Mesenchymal stem cell (in vitro differentiated cells and primary cell): ENCODE measurements at regions not wholly inside any gene's neighbourhood (a gene's known extent, or its start where the extent isn't known, plus 50 kb on each side); places are given as distances from the start of the nearest gene placed in this dataset.

Source experiments
- DNase-seq: peaks from one replicate; pipeline ENCODE4 v3.0.0-alpha.2; 2013
- H2AFZ ChIP-seq: one replicate; pipeline ENCODE4 v1.6.1; 2013; ENCODE audit warnings: low read depth, mild to moderate bottlenecking, control low read depth, inconsistent platforms, low read length, moderate library complexity
- H2AK5ac ChIP-seq: 2 replicates; pipeline ENCODE4 v1.6.1; 2013; ENCODE audit warnings: low read length, moderate library complexity, mild to moderate bottlenecking, inconsistent platforms; ENCODE audit not compliant: severe bottlenecking
- H2BK120ac ChIP-seq: one replicate; pipeline ENCODE4 v1.6.1; 2013; ENCODE audit warnings: low read depth, mild to moderate bottlenecking, inconsistent platforms, low read length, moderate library complexity
- H2BK12ac ChIP-seq, 2 experiments: one replicate each; pipeline ENCODE4 v1.6.1; 2013; ENCODE audit warnings: inconsistent platforms in 2 of 2, low read length in 2 of 2, mild to moderate bottlenecking in 2 of 2, moderate library complexity in 2 of 2, control low read depth in 1 of 2
- H2BK15ac ChIP-seq: one replicate; pipeline ENCODE4 v1.6.1; 2013; ENCODE audit warnings: mild to moderate bottlenecking, low read depth, inconsistent platforms; ENCODE audit not compliant: poor library complexity, severe bottlenecking
- H2BK5ac ChIP-seq: 2 replicates; pipeline ENCODE4 v1.6.1; 2013; ENCODE audit warnings: low read depth, mild to moderate bottlenecking, low read length, control low read depth, inconsistent platforms; ENCODE audit not compliant: poor library complexity, severe bottlenecking
- H3K14ac ChIP-seq, 2 experiments: one replicate each; pipeline ENCODE4 v1.6.1; 2013; ENCODE audit warnings: inconsistent platforms in 2 of 2, low read length in 2 of 2, control low read depth in 1 of 2, mild to moderate bottlenecking in 1 of 2, moderate library complexity in 1 of 2
- H3K18ac ChIP-seq, 2 experiments: one replicate each; pipeline ENCODE4 v1.6.1; 2013; ENCODE audit warnings: inconsistent platforms in 2 of 2, low read length in 2 of 2, control low read depth in 1 of 2, low read depth in 1 of 2, mild to moderate bottlenecking in 1 of 2
- H3K23ac ChIP-seq, 2 experiments: one replicate each; pipeline ENCODE4 v1.6.1; 2013; ENCODE audit warnings: inconsistent platforms in 2 of 2, low read length in 2 of 2, mild to moderate bottlenecking in 2 of 2, moderate library complexity in 2 of 2, control low read depth in 1 of 2
- H3K27ac ChIP-seq: 2 replicates; pipeline ENCODE4 v1.5.1; 2013; ENCODE audit warnings: mild to moderate bottlenecking, moderate library complexity, low read length, control low read depth, inconsistent platforms; ENCODE audit not compliant: poor library complexity, severe bottlenecking
- H3K27me3 ChIP-seq, 2 experiments: 2 replicates each; pipeline versions ENCODE4 v1.6.1 to v1.7.0; 2013; ENCODE audit warnings: low read length in 2 of 2, mild to moderate bottlenecking in 2 of 2, moderate library complexity in 2 of 2, control low read depth in 1 of 2, inconsistent platforms in 1 of 2; ENCODE audit not compliant: control insufficient read depth in 1 of 2, insufficient read depth in 1 of 2
- H3K36me3 ChIP-seq, 2 experiments: 2 replicates each; pipeline versions ENCODE4 v1.6.1 to v1.7.0; 2013; ENCODE audit warnings: low read length in 2 of 2, control low read depth in 1 of 2, inconsistent platforms in 1 of 2, low read depth in 1 of 2, mild to moderate bottlenecking in 1 of 2; ENCODE audit not compliant: insufficient read depth in 2 of 2, control insufficient read depth in 1 of 2
- H3K4ac ChIP-seq, 2 experiments: one replicate each; pipeline ENCODE4 v1.6.1; 2013; ENCODE audit warnings: inconsistent platforms in 2 of 2, low read length in 2 of 2, mild to moderate bottlenecking in 2 of 2, moderate library complexity in 2 of 2, control low read depth in 1 of 2, low read depth in 1 of 2
- H3K4me1 ChIP-seq: 2 replicates; pipeline ENCODE4 v1.6.1; 2013; ENCODE audit warnings: low read depth, low read length, control low read depth; ENCODE audit not compliant: control insufficient read depth, insufficient read depth
- H3K4me2 ChIP-seq: 2 replicates; pipeline ENCODE4 v1.6.1; 2013; ENCODE audit warnings: low read length, mild to moderate bottlenecking, inconsistent platforms; ENCODE audit not compliant: poor library complexity, severe bottlenecking
- H3K4me3 ChIP-seq, 2 experiments: 2 replicates each; pipeline versions ENCODE4 v1.5.1 to v1.7.0; 2013; ENCODE audit warnings: low read length in 2 of 2, mild to moderate bottlenecking in 2 of 2, control low read depth in 1 of 2, low read depth in 1 of 2; ENCODE audit not compliant: insufficient read depth in 1 of 2
- H3K79me1 ChIP-seq: replicated peaks from 2 replicates; pipeline ENCODE4 v1.6.1; 2013; ENCODE audit warnings: mild to moderate bottlenecking, control low read depth, low read length, inconsistent platforms; ENCODE audit not compliant: poor library complexity, severe bottlenecking
- H3K9ac ChIP-seq: 2 replicates; pipeline ENCODE4 v1.7.0; 2013; ENCODE audit warnings: mild to moderate bottlenecking, low read length, moderate library complexity
- H3K9me3 ChIP-seq: 2 replicates; pipeline ENCODE4 v1.7.0; 2013; ENCODE audit warnings: mild to moderate bottlenecking, low read length; ENCODE audit not compliant: control insufficient read depth
- H4K8ac ChIP-seq: one replicate; pipeline ENCODE4 v1.6.1; 2013; ENCODE audit warnings: inconsistent platforms, mild to moderate bottlenecking, low read length, moderate library complexity
- H4K91ac ChIP-seq: one replicate; pipeline ENCODE4 v1.6.1; 2013; ENCODE audit warnings: mild to moderate bottlenecking, low read length, inconsistent platforms
- WGBS: methylation state at CpG from one replicate; pipeline ENCODE4 v1.1.7; 2013; ENCODE audit warnings: mixed read lengths; 5-methylcytosine and 5-hydroxymethylcytosine counted together

DNA sequence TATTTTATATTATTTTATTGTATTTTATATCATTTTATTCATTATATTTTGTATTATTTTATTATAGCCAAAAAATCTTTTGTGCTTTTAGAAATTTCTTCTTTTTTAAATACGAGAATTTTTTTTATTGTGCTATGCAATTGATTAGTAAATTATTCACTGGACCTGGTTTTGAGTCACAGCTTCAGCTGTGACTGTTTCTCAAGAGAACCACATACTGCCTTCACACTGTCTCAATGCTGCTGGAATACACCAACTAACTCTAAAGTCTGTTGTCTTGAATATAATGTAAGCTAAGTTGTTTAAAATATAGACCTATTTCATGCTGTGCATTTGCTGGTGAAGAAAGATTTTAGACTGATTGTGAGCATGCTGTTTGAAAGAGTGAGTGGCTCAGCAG lies 423.6 kb downstream of the NDFIP2 start:
- H3K36me3 ChIP-seq, result no peaks in the 10 kb centered on the region
- peak; percentile 29 for DNase-seq
- H3K79me1 ChIP-seq, result no peaks in the 10 kb centered on the region
- H3K4ac ChIP-seq, result no peak overlapping the region
- no peak overlapping the region for H4K91ac ChIP-seq
- H3K9me3 ChIP-seq, result no peaks in the 10 kb centered on the region
- H3K23ac ChIP-seq, result no peak overlapping the region
- H2BK12ac ChIP-seq, result no peak overlapping the region
- no peaks in the 10 kb centered on the region for H3K27me3 ChIP-seq
- H4K8ac ChIP-seq, result no peak overlapping the region
- H2AK5ac ChIP-seq, result no peak overlapping the region
- H3K4me1 ChIP-seq, result no peaks in the 10 kb centered on the region
- no peak overlapping the region for H3K14ac ChIP-seq
- no peak overlapping the region for H3K4me3 ChIP-seq
- H2BK15ac ChIP-seq, result no peak overlapping the region
- no peak overlapping the region for H2BK120ac ChIP-seq
- no peak overlapping the region for H2BK5ac ChIP-seq
- H3K4me2 ChIP-seq, result no peak overlapping the region
- whole genome bisulfite sequencing, result no CpG with 5 or more reads among the region's 1 CpG
- no peak overlapping the region for H2AFZ ChIP-seq
- H3K18ac ChIP-seq, result no peak overlapping the region
- H3K9ac ChIP-seq, result no peak overlapping the region
- no peak overlapping the region for H3K27ac ChIP-seq

DNA sequence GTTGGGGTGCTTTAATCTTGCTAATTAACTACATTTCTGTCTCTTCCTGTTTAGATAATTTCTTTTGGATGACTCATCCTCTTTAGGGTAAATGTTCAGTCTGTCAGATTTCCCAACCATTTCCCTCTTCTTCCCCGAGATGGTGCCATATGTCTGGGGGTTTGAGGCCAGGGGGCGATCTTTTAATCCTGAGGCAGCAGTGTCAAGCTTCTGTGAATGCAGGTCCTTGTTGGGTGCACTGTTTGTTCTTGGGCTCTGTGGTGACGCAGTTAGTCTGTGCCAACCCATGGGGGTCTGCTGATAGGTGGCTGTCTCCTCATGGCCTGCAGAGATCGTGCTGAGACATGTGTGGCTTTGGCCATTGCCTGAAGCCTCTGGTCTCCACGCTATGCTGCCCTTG lies 420.4 kb downstream of the NDFIP2 start:
- Histone ChIP-seq H3K36me3 (no peaks in the 10 kb centered on the region), H2BK12ac (peak overlapping the region; percentile 2 to 99), H3K4me1 (peaks cover 3% of the 10 kb centered on the region), H3K27ac (no peak overlapping the region), H3K14ac (no peak overlapping the region), H2BK120ac (peak overlapping the region; percentile 56), H3K27me3 (no peaks in the 10 kb centered on the region), H3K4me3 (no peak overlapping the region), H2AK5ac (no peak overlapping the region), H3K9ac (no peak overlapping the region), H3K18ac (peak overlapping the region in 1 of 2 experiments; percentile 59), H3K79me1 (no peaks in the 10 kb centered on the region), H2BK5ac (no peak overlapping the region), H3K4ac (peak overlapping the region in 1 of 2 experiments; percentile 0), H2BK15ac (no peak overlapping the region), H4K91ac (peak overlapping the region; percentile 80), H3K23ac (no peak overlapping the region), H4K8ac (peak overlapping the region; percentile 70), H3K4me2 (no peak overlapping the region), H3K9me3 (no peaks in the 10 kb centered on the region), H2AFZ (no peak overlapping the region)
- peak; percentile 66 for DNase-seq
- 72% methylated on average over 5 of the region's 5 CpGs for WGBS

DNA sequence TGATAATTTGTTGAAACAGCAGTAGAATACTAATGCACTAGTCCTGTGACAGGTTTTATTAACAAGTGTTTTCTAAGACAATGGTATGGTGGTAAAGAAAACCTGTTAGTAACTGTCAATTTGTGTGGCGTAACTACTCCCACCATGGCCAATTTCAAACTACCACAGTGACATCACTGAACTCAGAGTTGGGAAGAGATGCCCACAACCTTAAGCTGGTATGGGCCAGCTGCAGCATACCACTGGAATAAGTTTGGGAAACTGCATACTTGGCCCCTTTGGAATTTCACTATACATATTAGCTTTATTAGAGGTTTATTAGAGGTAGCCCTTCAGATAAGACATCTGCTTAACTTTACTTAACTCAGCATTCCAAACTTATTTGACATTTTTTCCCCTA lies 419.4 kb downstream of the NDFIP2 start:
- peak overlapping the region; percentile 35 for H2BK120ac ChIP-seq
- no peak overlapping the region for H3K9ac ChIP-seq
- H3K4me1 ChIP-seq, result peaks cover 3% of the 10 kb centered on the region
- no peak overlapping the region for H3K23ac ChIP-seq
- no peak for DNase-seq
- H3K79me1 ChIP-seq, result no peaks in the 10 kb centered on the region
- H2BK15ac ChIP-seq, result no peak overlapping the region
- no peak overlapping the region for H4K8ac ChIP-seq
- H3K14ac ChIP-seq, result no peak overlapping the region
- no peak overlapping the region for H3K4me2 ChIP-seq
- no peak overlapping the region for H2AFZ ChIP-seq
- H3K4me3 ChIP-seq, result no peak overlapping the region
- no peak overlapping the region for H2AK5ac ChIP-seq
- H3K4ac ChIP-seq, result no peak overlapping the region
- H2BK5ac ChIP-seq, result no peak overlapping the region
- H3K27me3 ChIP-seq, result no peaks in the 10 kb centered on the region
- H2BK12ac ChIP-seq, result peak overlapping the region in 1 of 2 experiments; percentile 83
- no peaks in the 10 kb centered on the region for H3K9me3 ChIP-seq
- H3K18ac ChIP-seq, result no peak overlapping the region
- H3K36me3 ChIP-seq, result no peaks in the 10 kb centered on the region
- no peak overlapping the region for H4K91ac ChIP-seq
- 100% methylated on average over 1 of the region's 1 CpG for WGBS
- no peak overlapping the region for H3K27ac ChIP-seq

DNA sequence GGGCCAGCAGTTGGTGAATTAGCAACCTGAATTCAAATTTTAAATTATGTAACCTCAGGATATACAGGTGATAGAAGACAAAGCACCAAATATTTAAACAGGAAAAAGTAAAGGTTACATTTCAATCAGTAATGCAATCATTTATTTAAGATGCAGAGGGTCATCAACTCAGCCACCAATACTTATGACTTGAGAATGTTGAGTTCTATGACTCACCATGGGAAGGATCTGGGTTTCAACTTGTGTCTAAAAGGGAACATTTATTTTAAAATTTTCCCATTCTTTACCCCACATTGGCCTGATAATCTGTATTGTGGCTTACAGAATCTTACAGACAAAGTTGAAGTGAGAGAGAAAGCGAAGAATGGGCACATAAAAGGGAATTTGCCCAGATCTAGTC lies 418.0 kb downstream of the NDFIP2 start:
- 100% methylated on average over 1 of the region's 1 CpG for WGBS
- H3K18ac ChIP-seq, result no peak overlapping the region
- no peak overlapping the region for H3K9ac ChIP-seq
- H3K4me2 ChIP-seq, result no peak overlapping the region
- no peak overlapping the region for H2AFZ ChIP-seq
- no peak overlapping the region for H2BK5ac ChIP-seq
- no peak overlapping the region for H3K4me3 ChIP-seq
- H3K36me3 ChIP-seq, result no peaks in the 10 kb centered on the region
- H2BK15ac ChIP-seq, result no peak overlapping the region
- no peak overlapping the region for H3K4ac ChIP-seq
- H4K8ac ChIP-seq, result no peak overlapping the region
- H3K27me3 ChIP-seq, result no peaks in the 10 kb centered on the region
- no peak overlapping the region for H3K14ac ChIP-seq
- no peak overlapping the region for H3K23ac ChIP-seq
- H3K79me1 ChIP-seq, result no peaks in the 10 kb centered on the region
- no peak overlapping the region for H2AK5ac ChIP-seq
- no peak overlapping the region for H2BK12ac ChIP-seq
- H2BK120ac ChIP-seq, result no peak overlapping the region
- no peaks in the 10 kb centered on the region for H3K9me3 ChIP-seq
- no peak overlapping the region for H3K27ac ChIP-seq
- no peak for DNase-seq
- H3K4me1 ChIP-seq, result peaks cover 3% of the 10 kb centered on the region
- H4K91ac ChIP-seq, result no peak overlapping the region
